ENCODE measurements at regions not wholly inside any gene's neighbourhood (a gene's known extent, or its start where the extent isn't known, plus 50 kb on each side); places are given as distances from the start of the nearest gene placed in this dataset.

- TF ChIP-seq, protein P1, sequence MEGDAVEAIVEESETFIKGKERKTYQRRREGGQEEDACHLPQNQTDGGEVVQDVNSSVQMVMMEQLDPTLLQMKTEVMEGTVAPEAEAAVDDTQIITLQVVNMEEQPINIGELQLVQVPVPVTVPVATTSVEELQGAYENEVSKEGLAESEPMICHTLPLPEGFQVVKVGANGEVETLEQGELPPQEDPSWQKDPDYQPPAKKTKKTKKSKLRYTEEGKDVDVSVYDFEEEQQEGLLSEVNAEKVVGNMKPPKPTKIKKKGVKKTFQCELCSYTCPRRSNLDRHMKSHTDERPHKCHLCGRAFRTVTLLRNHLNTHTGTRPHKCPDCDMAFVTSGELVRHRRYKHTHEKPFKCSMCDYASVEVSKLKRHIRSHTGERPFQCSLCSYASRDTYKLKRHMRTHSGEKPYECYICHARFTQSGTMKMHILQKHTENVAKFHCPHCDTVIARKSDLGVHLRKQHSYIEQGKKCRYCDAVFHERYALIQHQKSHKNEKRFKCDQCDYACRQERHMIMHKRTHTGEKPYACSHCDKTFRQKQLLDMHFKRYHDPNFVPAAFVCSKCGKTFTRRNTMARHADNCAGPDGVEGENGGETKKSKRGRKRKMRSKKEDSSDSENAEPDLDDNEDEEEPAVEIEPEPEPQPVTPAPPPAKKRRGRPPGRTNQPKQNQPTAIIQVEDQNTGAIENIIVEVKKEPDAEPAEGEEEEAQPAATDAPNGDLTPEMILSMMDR (IDR thresholded peaks at IDR 0.05; ENCODE audit: poor library complexity): no peak
- no peak for TF ChIP-seq EZH2 (IDR thresholded peaks at IDR 0.05; ENCODE audit: borderline replicate concordance)
These were observed 84.1 kb upstream of the FRY start for GRCh38 chr13:31947506-31947905.

Data from hepatocyte (in vitro differentiated cells).